ENCODE measurements at regions not wholly inside any gene's neighbourhood (a gene's known extent, or its start where the extent isn't known, plus 50 kb on each side); places are given as distances from the start of the nearest gene placed in this dataset.

GRCh38 chr10:31741473-31741872 is 187.2 kb downstream of the ARHGAP12 start:
- no peak for TF ChIP-seq CTCF (IDR thresholded peaks at IDR 0.05)
- no peak overlapping the region for H3K27ac ChIP-seq
- H3K4me1 ChIP-seq: peaks cover 0 to 5% (median 0%) of the 10 kb centered on the region in 4 donors
- peaks cover 0 to 7% (median 6%) of the 10 kb centered on the region in 3 donors for H3K9me3 ChIP-seq
- no peaks in the 10 kb centered on the region for H3K27me3 ChIP-seq
- no peaks in the 10 kb centered on the region for H3K36me3 ChIP-seq
- DNase-seq: no peak
- no peak overlapping the region for H3K4me3 ChIP-seq
- intact Hi-C loops (cut with DNase I; ENCODE audit: low total_unique reads): no loop called here

GRCh38 chr10:31739711-31740110 is 188.9 kb downstream of the ARHGAP12 start:
- H3K27ac ChIP-seq: no peak overlapping the region
- DNase-seq: no peak
- H3K27me3 ChIP-seq: no peaks in the 10 kb centered on the region
- no peaks in the 10 kb centered on the region for H3K36me3 ChIP-seq
- H3K9me3 ChIP-seq: peaks cover 0 to 7% (median 6%) of the 10 kb centered on the region in 3 donors
- H3K4me3 ChIP-seq: no peak overlapping the region
- intact Hi-C loops (cut with DNase I; ENCODE audit: low total_unique reads): no loop called here
- no peak for TF ChIP-seq CTCF (IDR thresholded peaks at IDR 0.05)
- H3K4me1 ChIP-seq: no peaks in the 10 kb centered on the region

- Histone ChIP-seq H3K27me3 (no peaks in the 10 kb centered on the region), H3K9me3 (peaks cover 0 to 7% (median 6%) of the 10 kb centered on the region in 3 donors), H3K36me3 (no peaks in the 10 kb centered on the region), H3K4me1 (no peaks in the 10 kb centered on the region), H3K4me3 (no peak overlapping the region), H3K27ac (no peak overlapping the region)
- no peak for DNase-seq
- no peak for TF ChIP-seq CTCF (IDR thresholded peaks at IDR 0.05)
- intact Hi-C loops (cut with DNase I; ENCODE audit: low total_unique reads): no loop called here
These were observed 189.5 kb downstream of the ARHGAP12 start for GRCh38 chr10:31739146-31739545.

GRCh38 chr10:31731711-31732110 is 196.9 kb downstream of the ARHGAP12 start:
- DNase-seq: no peak
- H3K4me3 ChIP-seq: no peak overlapping the region
- no peak overlapping the region for H3K27ac ChIP-seq
- TF ChIP-seq CTCF (IDR thresholded peaks at IDR 0.05): no peak
- H3K36me3 ChIP-seq: no peaks in the 10 kb centered on the region
- intact Hi-C loops (cut with DNase I; ENCODE audit: low total_unique reads): no loop called here
- H3K27me3 ChIP-seq: no peaks in the 10 kb centered on the region
- H3K4me1 ChIP-seq: no peaks in the 10 kb centered on the region
- peaks cover 0 to 3% (median 2%) of the 10 kb centered on the region in 3 donors for H3K9me3 ChIP-seq

- DNase-seq: no peak
- Histone ChIP-seq H3K9me3 (no peaks in the 10 kb centered on the region), H3K4me1 (no peaks in the 10 kb centered on the region), H3K27ac (no peak overlapping the region), H3K27me3 (no peaks in the 10 kb centered on the region), H3K36me3 (no peaks in the 10 kb centered on the region), H3K4me3 (no peak overlapping the region)
- no peak for TF ChIP-seq CTCF (IDR thresholded peaks at IDR 0.05)
- intact Hi-C loops (cut with DNase I; ENCODE audit: low total_unique reads): no loop called here
These were observed 197.9 kb downstream of the ARHGAP12 start for GRCh38 chr10:31730776-31731175.

GRCh38 chr10:31728698-31729224 is 199.9 kb downstream of the ARHGAP12 start:
- peaks cover 0 to under 1% (median 0%) of the 10 kb centered on the region in 4 donors for H3K4me1 ChIP-seq
- no peak overlapping the region for H3K4me3 ChIP-seq
- H3K27me3 ChIP-seq: no peaks in the 10 kb centered on the region
- no peaks in the 10 kb centered on the region for H3K36me3 ChIP-seq
- H3K27ac ChIP-seq: no peak overlapping the region
- intact Hi-C loops (cut with DNase I; ENCODE audit: low total_unique reads): no loop called here
- TF ChIP-seq CTCF (IDR thresholded peaks at IDR 0.05): no peak
- H3K9me3 ChIP-seq: no peaks in the 10 kb centered on the region
- DNase-seq: no peak

Measured in tibial artery (tissue), 4 donors.